CD14-positive monocyte (primary cell): ENCODE measurements at regions not wholly inside any gene's neighbourhood (a gene's known extent, or its start where the extent isn't known, plus 50 kb on each side); places are given as distances from the start of the nearest gene placed in this dataset.

Experiments used
- DNase-seq, 3 donors: peaks; one replicate each; pipeline ENCODE4 v3.0.0-alpha.2; 2011 to 2022
- H2AFZ ChIP-seq: 2 replicates; pipeline ENCODE4 v1.6.0; 2012; ENCODE audit warnings: mild to moderate bottlenecking, low read depth, low read length, inconsistent platforms; ENCODE audit not compliant: insufficient read depth, poor library complexity, severe bottlenecking
- H3K27ac ChIP-seq, 2 donors: 1 replicate in 1 of 2; 2 replicates in 1 of 2; pipeline ENCODE4 v1.5.1; 2012 to 2013; ENCODE audit warnings: low read length in 2 of 2, control low read depth in 1 of 2, inconsistent platforms in 1 of 2, low read depth in 1 of 2, mild to moderate bottlenecking in 1 of 2
- H3K27me3 ChIP-seq, 2 donors: one replicate each; pipeline versions ENCODE4 v1.6.0 to v1.6.1; 2011 to 2013; ENCODE audit warnings: low read length in 2 of 2; ENCODE audit not compliant: control insufficient read depth in 2 of 2, insufficient read depth in 2 of 2
- H3K36me3 ChIP-seq, 2 donors: replicated peaks in 1 of 2; 1 replicate in 1 of 2; 2 replicates in 1 of 2; pipeline versions ENCODE4 v1.5.1 to v1.6.1; 2012 to 2013; ENCODE audit warnings: low read length in 2 of 2, control low read depth in 1 of 2, inconsistent platforms in 1 of 2, mild to moderate bottlenecking in 1 of 2; ENCODE audit not compliant: insufficient read depth in 2 of 2, control insufficient read depth in 1 of 2
- H3K4me1 ChIP-seq, 2 donors: 1 replicate in 1 of 2; 2 replicates in 1 of 2; pipeline versions ENCODE4 v1.5.1 to v1.6.1; 2012 to 2013; ENCODE audit warnings: low read length in 2 of 2, control low read depth in 1 of 2, inconsistent platforms in 1 of 2, mild to moderate bottlenecking in 1 of 2, moderate library complexity in 1 of 2; ENCODE audit not compliant: insufficient read depth in 2 of 2, control insufficient read depth in 1 of 2
- H3K4me2 ChIP-seq: replicated peaks from 2 replicates; pipeline ENCODE3; 2012; ENCODE audit warnings: low read length, moderate library complexity, mild to moderate bottlenecking; ENCODE audit not compliant: poor library complexity, severe bottlenecking; ENCODE audit errors: extremely low read depth
- H3K4me3 ChIP-seq, 3 experiments: fragments of 200-600 bp in 1 of 3; sonication (generic) in 1 of 3; replicated peaks in 1 of 3; 1 replicate in 2 of 3; 2 replicates in 1 of 3; pipeline ENCODE4 v1.5.1; 2011 to 2013; ENCODE audit warnings: low read length in 3 of 3, mild to moderate bottlenecking in 3 of 3, control low read depth in 2 of 3, low read depth in 2 of 3, inconsistent platforms in 1 of 3, moderate library complexity in 1 of 3
- H3K79me2 ChIP-seq: 2 replicates; pipeline ENCODE4 v1.6.0; 2012; ENCODE audit warnings: mild to moderate bottlenecking, control low read depth, inconsistent platforms, low read length, moderate library complexity; ENCODE audit not compliant: insufficient read depth
- H3K9ac ChIP-seq: 2 replicates; pipeline ENCODE4 v1.6.0; 2017; ENCODE audit warnings: low read length, mild to moderate bottlenecking; ENCODE audit not compliant: insufficient read depth, poor library complexity, severe bottlenecking
- H3K9me3 ChIP-seq, 2 donors: replicated peaks in 1 of 2; 1 replicate in 1 of 2; 2 replicates in 1 of 2; pipeline versions ENCODE4 v1.5.1 to v1.6.1; 2012 to 2013; ENCODE audit warnings: low read length in 2 of 2, control low read depth in 1 of 2; ENCODE audit not compliant: control insufficient read depth in 1 of 2, insufficient read depth in 1 of 2
- H4K20me1 ChIP-seq: 2 replicates; pipeline ENCODE4 v1.6.0; 2012; ENCODE audit warnings: mild to moderate bottlenecking, low read length, control low read depth, moderate library complexity; ENCODE audit not compliant: insufficient read depth
- H3K27ac Mint-ChIP-seq, 7 donors: one replicate each; pipeline ENCODE4 v1.8.0; 2020; ENCODE audit warnings: mild to moderate bottlenecking in 7 of 7, mixed read lengths in 7 of 7, moderate library complexity in 6 of 7, inconsistent platforms in 2 of 7
- H3K27me3 Mint-ChIP-seq, 3 donors: one replicate each; pipeline ENCODE4 v1.8.0; 2021 to 2022; ENCODE audit warnings: low read depth in 3 of 3, mild to moderate bottlenecking in 3 of 3, mixed read lengths in 3 of 3, moderate library complexity in 3 of 3, inconsistent platforms in 1 of 3
- H3K36me3 Mint-ChIP-seq, 2 donors: one replicate each; pipeline ENCODE4 v1.8.0; 2020; ENCODE audit warnings: mixed read lengths in 2 of 2, inconsistent platforms in 1 of 2, mild to moderate bottlenecking in 1 of 2
- H3K4me1 Mint-ChIP-seq: one replicate; pipeline ENCODE4 v1.8.0; 2020; ENCODE audit warnings: mild to moderate bottlenecking, mixed read lengths
- H3K4me3 Mint-ChIP-seq, 2 donors: one replicate each; pipeline ENCODE4 v1.8.0; 2020; ENCODE audit warnings: mild to moderate bottlenecking in 2 of 2, mixed read lengths in 2 of 2, moderate library complexity in 1 of 2
- H3K9me3 Mint-ChIP-seq, 7 donors: one replicate each; pipeline ENCODE4 v1.8.0; 2020 to 2022; ENCODE audit warnings: mixed read lengths in 7 of 7, mild to moderate bottlenecking in 6 of 7, moderate library complexity in 6 of 7, inconsistent platforms in 2 of 7
- CTCF ChIP-seq: fragments of 200-600 bp; IDR thresholded peaks from one replicate; pipeline ENCODE4 v1.8.0; 2022; ENCODE audit warnings: antibody characterized with exemption, mild to moderate bottlenecking
- WGBS: methylation state at CpG from one replicate; pipeline ENCODE4 v1.1.5; 2013; ENCODE audit warnings: missing lambda C conversion rate; ENCODE audit not compliant: insufficient coverage; 5-methylcytosine and 5-hydroxymethylcytosine counted together
- intact Hi-C, 2 donors: fragments of 100-400 bp; cut with micrococcal nuclease; formaldehyde crosslinking; loops; one replicate each; pipeline versions ENCODE4 v1.15.0 to v1.15.1; 2023

- Histone ChIP-seq H3K4me3 (no peak overlapping the region), H3K9ac (no peak overlapping the region), H3K4me2 (no peak overlapping the region), H3K36me3 (no peaks in the 10 kb centered on the region), H3K4me1 (no peaks in the 10 kb centered on the region), H3K9me3 (no peaks in the 10 kb centered on the region), H3K27ac (no peak overlapping the region), H4K20me1 (no peaks in the 10 kb centered on the region), H2AFZ (no peak overlapping the region), H3K79me2 (no peaks in the 10 kb centered on the region), H3K27me3 (no peaks in the 10 kb centered on the region)
- no CpG with 5 or more reads among the region's 3 CpGs for WGBS
- DNase-seq: no peak
- H3K9me3 Mint-ChIP-seq: peaks cover 0 to 6% (median 0%) of the 10 kb centered on the region in 7 donors
- no peaks in the 10 kb centered on the region for H3K27me3 Mint-ChIP-seq
- no peak for TF ChIP-seq CTCF
- intact Hi-C loops: no loop called here
- no peaks in the 10 kb centered on the region for H3K4me1 Mint-ChIP-seq
- no peak overlapping the region for H3K27ac Mint-ChIP-seq
- no peak overlapping the region for H3K4me3 Mint-ChIP-seq
- no peaks in the 10 kb centered on the region for H3K36me3 Mint-ChIP-seq
Measured at GRCh38 chr5:12910641-12911040, 1006.4 kb upstream of the CTNND2 start.

GRCh38 chr5:12902611-12903010 lies 998.4 kb upstream of the CTNND2 start:
- Mint-ChIP-seq H3K9me3 (peaks cover 0 to 13% (median 3%) of the 10 kb centered on the region in 7 donors), H3K4me1 (no peaks in the 10 kb centered on the region), H3K27me3 (no peaks in the 10 kb centered on the region), H3K4me3 (no peak overlapping the region), H3K27ac (no peak overlapping the region), H3K36me3 (no peaks in the 10 kb centered on the region)
- H4K20me1 ChIP-seq: no peaks in the 10 kb centered on the region
- H3K27ac ChIP-seq: no peak overlapping the region
- H3K4me1 ChIP-seq: no peaks in the 10 kb centered on the region
- intact Hi-C loops: no loop called here
- no peaks in the 10 kb centered on the region for H3K36me3 ChIP-seq
- no peaks in the 10 kb centered on the region for H3K79me2 ChIP-seq
- H3K9ac ChIP-seq: no peak overlapping the region
- H3K4me3 ChIP-seq: no peak overlapping the region
- no peak for DNase-seq
- H2AFZ ChIP-seq: no peak overlapping the region
- H3K27me3 ChIP-seq: no peaks in the 10 kb centered on the region
- H3K9me3 ChIP-seq: peaks cover 0 to 6% of the 10 kb centered on the region in 2 donors
- no peak for TF ChIP-seq CTCF
- 67% methylated on average over 3 of the region's 4 CpGs for WGBS
- H3K4me2 ChIP-seq: no peak overlapping the region
